ENCODE measurements at regions not wholly inside any gene's neighbourhood (a gene's known extent, or its start where the extent isn't known, plus 50 kb on each side); places are given as distances from the start of the nearest gene placed in this dataset.

DNA sequence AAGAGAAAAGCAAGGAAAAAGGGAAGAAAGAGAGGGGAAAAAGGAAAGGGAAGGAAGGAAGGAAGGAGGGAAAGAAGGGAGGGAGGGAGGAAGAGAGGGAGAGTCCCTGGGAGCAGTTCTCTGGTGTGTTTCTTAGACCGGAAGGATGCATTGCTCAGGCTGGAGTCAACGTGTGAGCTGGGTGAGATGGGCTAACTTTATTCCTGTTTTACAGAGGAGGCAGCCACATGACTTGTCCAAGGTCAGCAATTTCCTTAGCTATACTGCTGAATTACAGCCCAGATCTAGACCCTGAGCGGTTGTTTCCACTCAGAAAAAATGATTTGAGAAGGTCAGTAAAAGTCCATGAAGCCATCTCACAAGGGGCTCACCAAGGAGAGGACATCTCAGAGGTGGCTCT, 86.6 kb upstream of the APCDD1 start:
- DNase-seq = no peak

- DNase-seq = no peak
These were observed 85.7 kb upstream of the APCDD1 start for GRCh38 chr18:10368456-10369453.

DNA sequence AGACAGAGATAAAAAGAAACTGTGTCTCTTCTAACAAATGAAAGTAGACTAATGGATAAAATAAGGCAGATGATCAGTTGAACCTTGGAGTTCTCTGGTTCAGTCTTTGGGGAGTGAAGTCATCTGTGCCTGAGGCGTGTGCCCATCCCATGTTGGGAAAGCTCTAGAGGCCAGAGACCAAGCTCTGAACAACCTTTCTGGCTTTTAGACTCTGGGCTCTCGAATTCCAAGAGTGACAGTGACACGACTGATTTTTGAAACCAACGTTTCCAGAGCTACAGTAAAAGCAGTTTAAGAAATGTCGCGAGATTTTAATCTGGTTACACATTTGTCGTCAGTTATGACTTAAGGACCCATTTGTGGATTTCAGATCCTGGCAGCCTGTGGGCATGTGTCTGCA, 83.7 kb upstream of the APCDD1 start:
- no peak for DNase-seq

DNA sequence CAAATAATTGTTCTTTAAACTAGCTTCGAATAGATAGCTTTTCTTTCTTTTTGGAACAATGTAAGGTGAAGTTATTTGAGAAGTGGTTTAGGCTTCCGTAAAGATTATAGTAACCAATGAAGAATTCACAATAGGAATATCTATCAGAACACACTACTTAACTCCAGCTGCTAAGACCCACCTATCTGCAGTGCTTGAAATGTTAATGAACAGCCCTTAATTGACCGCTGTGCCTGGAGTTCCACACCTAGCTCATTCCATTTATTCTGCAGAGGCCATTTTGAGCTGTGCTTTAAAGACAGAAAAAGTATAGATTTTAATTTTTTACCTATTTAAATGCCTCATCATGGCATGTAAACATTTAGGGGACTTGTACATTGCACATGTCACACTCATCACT, 83.3 kb upstream of the APCDD1 start:
- DNase-seq = no peak

GRCh38 chr18:10374195-10374594, 80.2 kb upstream of the APCDD1 start:
- DNase-seq = no peak

DNA sequence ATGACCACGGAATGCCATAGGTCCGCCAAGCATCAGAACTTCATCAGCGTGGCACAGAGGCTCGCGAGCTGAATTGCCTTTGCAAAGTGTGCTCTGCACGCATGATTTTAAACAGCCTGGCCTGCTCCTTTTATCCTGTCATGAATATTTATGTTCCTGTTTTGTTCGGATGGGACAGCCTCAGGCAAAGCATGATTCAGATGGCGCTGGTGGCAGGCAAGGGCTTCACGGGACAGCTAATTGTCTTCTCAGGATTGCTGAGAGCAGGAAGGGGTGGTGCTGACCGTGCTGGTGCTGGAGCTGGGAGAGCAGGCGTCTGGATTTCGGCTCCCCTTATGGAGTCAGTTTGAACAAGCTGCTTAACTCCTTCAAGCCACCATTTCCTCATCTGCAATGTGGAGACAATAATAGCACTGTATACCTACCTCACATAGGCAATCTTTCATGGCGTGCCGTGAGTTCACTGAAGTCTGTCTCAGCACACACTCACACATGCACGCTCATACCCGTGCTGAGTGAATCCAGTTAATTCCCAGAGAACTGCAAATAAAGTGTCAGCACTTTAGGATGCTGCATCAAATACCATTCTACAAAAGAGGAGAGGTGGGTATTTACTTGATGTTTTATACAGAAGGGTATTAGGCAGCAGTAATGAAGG, 79.7 kb upstream of the APCDD1 start:
- DNase-seq = no peak

DNA sequence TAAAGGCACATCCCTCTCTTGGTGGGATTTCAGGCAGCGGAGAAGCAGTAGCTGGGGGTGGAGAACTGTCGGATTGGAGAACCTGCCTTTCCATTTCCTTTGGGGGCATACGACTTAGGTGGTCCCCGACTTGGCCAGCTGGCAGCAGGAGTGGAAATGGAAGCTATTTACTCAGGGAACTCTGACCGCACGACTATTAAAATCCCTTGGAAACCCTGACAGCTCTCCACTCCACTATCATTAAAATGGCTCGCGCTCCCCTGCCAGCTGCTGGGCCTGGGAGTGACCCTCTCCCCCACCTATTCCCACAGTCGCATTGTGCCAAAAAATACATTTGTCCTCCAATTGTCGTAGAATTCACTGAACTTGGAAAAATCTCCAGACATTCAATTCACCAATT, 77.7 kb upstream of the APCDD1 start:
- DNase-seq = no peak

- no peak for DNase-seq
These were observed 76.5 kb upstream of the APCDD1 start for GRCh38 chr18:10377956-10378355.

DNA sequence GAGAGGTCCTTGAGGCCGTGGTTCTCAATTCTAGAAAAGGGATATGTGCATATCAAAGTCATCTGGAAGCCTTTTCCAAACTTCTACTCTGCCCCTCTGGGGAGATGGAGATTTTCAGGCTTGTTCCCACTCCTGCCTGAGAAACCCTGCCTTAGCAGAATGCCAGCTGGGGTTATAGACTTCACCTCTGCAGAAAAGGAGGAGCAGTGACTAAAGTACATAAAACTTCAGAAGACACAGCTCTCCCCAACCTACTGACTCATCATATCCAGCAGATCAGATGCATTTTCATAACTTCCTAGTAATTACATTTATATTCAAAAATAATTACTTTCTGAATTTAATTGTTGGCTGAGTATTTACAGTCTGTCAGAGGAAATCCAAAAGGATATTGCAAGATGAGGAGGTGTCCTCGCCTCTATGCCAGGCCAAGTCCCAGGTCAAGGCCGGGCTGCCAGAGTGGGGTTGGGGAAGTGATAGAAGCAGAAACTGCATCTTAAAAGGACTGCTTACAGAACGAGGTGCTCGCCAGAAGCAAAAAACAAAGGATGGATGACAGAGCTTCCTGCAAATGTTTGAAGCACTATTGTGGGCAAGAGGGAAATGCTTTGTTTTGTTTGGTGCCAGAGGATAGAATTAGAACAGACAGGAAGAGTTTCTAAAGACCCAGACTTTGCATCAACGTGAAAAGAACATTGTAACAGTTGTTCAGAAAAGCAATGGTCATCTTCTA, 75.6 kb upstream of the APCDD1 start:
- no peak for DNase-seq

- DNase-seq = no peak
These were observed 74.9 kb upstream of the APCDD1 start for GRCh38 chr18:10379522-10379921.

DNA sequence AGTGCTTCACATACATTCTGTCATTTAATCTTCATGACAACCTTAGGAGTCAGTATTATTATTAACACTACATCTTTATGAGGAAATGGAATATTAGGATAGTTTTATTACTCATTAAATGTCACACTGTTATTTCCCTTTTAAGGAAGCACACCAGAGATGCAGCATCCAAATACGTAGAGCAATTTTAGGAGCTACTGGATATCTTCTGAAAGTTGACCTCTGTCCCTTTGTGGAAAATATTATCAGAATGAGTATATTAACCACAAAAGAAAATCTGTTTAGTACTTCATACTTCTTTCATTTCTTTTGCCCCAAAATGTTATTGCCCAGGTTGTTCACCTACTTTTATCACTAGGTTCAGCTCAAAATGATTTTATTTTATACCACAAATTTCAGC, 72.9 kb upstream of the APCDD1 start:
- no peak for DNase-seq

DNA sequence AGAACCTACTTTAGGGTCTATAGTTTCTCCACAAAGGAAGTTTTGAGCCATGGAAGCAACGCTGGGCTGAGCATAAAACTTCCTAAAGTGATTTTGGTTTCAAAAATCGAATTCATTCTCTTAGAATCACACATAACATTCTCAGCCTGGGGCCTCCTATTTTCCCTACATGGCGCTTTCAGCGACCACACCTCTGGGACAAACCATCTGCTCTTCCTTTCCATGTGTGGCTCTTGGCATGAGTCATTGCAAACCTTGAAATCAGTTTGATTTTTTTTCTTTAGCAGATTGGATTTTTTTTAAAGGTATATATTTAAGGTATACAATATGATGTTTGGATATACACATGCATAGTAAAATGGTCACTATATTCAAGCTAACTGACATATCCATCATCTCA, 72.5 kb upstream of the APCDD1 start:
- no peak for DNase-seq

- no peak for DNase-seq
These were observed 68.4 kb upstream of the APCDD1 start for GRCh38 chr18:10386049-10386448.

DNA sequence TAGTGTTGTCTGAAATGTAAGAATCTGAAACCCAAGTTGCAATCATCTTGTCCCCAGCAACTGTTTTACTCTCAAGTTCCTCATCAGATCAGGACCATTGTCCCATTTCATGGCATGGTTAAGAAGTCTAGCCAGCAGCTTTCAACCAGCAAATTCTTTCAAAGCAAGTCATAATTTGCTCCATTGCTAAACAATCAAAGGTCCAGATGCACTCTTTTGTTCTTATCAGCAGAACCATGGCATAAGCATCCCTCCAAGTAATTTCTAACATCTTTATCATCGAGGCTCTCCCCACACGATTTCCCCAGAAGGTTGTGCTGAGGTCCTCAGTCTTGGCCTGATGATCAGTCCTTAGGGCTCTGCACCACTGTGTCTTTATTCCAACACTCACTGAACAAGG, 67.5 kb upstream of the APCDD1 start:
- DNase-seq = no peak

- no peak for DNase-seq
These were observed 67.0 kb upstream of the APCDD1 start for GRCh38 chr18:10387399-10387798.

DNA sequence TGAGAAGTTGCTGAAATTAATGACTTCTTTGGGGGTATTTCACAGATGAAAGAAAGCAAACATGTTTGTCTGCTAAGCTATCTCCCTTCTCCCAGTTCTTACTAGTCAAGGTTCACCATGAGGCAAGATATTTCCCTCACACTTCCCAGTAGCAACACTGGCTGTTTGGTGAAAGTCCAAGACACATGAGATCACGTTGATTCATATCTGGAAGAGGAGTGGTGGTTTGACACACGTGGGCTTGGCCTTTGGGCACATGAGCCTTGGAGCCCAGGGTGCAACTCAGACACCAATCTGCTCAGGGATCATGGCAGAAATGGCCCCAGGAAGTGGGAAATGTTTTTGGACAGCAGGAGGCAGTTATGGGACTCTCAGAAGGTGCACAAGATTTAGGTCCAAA, 66.1 kb upstream of the APCDD1 start:
- DNase-seq = no peak

DNA sequence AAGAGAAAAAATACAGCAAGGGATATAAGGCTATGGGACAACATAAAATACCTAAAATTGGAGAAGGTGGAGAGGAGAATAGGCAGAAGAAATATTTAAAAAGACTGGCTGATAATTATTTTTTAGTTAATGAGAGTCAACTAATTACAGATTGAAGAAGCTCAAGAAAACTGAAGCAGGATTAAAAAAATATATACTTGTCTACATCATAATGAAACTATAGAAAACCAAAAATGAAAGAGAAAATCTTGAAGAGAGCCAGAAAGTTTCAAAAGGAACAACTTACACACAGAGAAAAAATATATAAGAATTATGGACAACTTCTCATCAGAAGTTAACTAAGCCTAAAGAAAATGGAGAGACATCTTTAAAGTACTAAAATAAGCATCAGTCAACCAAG, 62.9 kb upstream of the APCDD1 start:
- no peak for DNase-seq

DNA sequence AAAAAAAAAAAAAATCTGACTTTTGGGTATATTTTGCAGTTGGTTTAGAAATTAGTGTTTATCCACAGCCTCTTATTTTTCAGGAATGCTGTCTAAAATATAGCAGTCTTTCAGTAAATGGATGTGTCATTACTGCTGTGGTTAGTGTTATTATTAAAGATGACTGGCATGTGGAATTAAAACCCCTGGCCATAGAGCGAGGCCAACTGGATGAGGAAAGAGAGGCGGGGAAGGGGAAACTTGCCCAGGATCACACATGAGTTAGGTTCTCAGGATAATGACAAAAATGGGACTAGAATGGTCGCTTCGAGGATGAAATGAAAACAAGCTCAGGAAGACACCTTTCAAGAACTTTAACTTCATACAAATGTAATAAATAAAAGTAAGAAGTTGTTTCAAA, 57.4 kb upstream of the APCDD1 start:
- no peak for DNase-seq

GRCh38 chr18:10398571-10398970, 55.9 kb upstream of the APCDD1 start:
- no peak for DNase-seq

DNA sequence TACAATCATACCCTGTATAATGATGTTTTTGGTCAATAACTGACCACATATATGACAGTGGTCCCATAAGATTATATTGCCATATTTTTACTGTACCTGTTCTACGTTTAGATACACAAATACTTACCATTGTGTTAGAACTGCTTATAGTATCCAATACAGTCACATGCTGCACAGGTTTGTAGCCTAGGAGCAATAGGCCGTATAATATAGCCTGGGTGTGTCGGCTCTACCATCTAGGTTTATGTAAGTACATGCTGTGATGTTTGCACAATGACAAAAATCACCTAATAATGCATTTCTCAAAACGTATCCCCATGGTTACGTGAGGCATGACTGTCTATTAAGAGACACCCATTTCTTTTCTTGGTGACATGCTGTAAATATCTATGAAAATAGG, 55.0 kb upstream of the APCDD1 start:
- DNase-seq = no peak

GRCh38 chr18:10400534-10401307, 53.7 kb upstream of the APCDD1 start:
- peak; percentile 33 for DNase-seq

GRCh38 chr18:10401521-10401920, 52.9 kb upstream of the APCDD1 start:
- DNase-seq = no peak

- no peak for DNase-seq
These were observed 52.5 kb upstream of the APCDD1 start for GRCh38 chr18:10401930-10402329.
